CMK (cell line): ENCODE measurements at regions not wholly inside any gene's neighbourhood (a gene's known extent, or its start where the extent isn't known, plus 50 kb on each side); places are given as distances from the start of the nearest gene placed in this dataset.
"Not testable (repeated sequence)": the region's sequence is repeated elsewhere in the genome, so short reads cannot be mapped to it uniquely, and the experiment has no call there.

Experiments
- DNase-seq: peaks from one replicate; pipeline ENCODE4 v3.0.0-alpha.2; 2010; ENCODE audit warnings: low read depth

DNA sequence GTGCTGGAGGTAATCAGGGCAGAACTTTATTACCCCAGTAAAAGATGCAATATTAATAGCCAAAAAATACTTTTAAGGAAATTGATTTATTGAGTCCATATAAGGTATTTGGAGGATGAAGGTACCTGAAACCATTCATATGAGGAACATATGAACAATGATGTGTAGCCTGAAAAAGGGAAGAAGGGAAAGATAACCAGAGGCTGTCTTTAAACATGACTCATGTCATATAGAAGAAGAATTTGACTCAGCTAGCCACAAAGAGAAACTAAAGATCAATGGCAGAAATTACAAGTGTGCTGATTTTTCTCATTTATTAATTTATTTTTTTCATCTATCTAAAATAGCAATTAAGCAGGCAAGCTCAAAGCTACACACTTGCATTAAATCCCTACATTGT, 136.2 kb upstream of the DUSP10 start:
- DNase-seq: no peak

DNA sequence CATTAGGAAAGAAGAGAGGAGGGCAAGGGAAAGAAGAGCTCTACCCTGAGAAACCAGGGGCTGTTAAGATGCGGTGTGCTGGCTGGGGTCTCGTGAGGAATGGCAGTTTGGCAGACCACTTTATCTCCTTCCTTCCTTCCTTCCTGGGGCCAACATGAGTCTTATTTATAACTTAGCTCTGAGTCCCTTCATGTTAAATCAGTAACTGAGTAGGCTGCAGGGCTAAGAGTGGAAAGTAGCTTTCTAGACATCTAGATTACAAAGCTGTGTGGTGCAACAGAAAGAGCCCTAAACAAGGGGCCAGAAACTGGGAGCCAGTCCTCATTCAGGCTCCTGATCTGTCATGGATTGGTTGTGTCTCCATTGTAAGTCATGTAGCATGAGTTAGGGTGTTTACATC, 135.4 kb upstream of the DUSP10 start:
- DNase-seq: no peak

DNA sequence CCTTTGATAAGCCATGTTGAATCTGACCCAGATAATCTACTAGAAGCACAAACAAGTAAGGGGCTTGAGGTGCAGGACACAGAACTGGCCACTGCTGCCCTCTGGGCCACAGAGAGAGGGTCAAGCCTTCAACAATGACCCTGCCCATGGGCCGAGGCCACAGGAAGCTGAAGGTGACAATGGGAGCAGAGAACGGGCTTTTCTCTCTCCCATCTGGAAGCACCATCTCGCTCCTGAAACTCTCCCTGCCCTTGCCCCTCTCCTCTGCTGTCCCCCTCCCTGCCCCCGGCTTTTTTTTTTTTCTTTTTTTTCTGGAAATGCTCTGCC, 133.1 kb upstream of the DUSP10 start:
- DNase-seq: no peak

DNA sequence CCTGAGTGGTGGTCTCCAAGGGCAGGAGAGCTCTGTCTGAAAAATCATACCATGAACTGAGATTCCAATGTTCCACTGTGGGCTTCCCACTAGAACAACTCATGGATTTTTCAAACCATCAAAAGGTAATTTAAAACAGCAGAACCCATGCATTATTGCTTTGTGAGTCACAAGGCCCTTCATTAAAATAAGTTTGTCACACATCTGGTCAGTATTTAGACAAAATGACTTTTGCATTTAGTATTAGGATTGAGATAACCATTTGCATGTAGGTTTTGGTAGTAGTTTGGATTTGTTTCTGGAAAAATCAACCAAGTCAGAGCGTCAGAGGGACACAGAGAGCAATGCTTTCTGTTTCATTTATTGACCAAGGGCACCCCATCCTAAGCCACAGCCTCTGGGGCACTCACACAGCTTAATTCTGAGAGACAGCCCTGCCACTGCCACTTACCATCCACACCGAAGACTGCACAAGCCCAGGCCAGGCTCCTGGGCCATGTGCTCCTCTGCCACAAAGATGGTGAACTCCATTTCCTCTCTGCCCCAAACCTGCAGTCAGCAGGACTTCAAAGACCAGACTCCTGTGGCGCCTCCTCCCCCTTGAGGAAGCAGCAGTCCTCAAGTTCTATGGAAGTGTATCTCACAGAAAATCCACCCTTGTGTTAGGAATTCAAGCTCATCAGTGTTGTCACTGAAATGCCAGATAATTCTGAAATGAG, 132.6 kb upstream of the DUSP10 start:
- no peak for DNase-seq

DNA sequence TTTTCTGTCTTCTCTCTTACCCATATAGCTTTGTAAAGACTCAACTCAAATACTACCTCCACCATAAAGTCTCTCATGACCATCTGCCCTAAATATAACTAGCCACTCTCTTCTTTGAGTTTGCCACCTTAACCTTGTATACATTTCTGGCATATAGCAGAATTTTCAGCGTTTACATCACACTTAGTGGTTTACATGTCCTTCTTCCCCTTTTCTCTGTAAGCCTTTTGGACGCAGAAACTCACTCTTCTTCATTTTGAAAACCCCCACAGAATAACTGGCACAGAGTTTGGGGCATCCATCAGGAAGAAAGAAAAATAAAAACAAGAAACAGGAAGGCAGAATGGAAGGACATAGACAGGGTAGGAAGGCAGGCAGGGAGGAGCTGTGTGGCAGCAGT, 131.8 kb upstream of the DUSP10 start:
- no peak for DNase-seq

DNA sequence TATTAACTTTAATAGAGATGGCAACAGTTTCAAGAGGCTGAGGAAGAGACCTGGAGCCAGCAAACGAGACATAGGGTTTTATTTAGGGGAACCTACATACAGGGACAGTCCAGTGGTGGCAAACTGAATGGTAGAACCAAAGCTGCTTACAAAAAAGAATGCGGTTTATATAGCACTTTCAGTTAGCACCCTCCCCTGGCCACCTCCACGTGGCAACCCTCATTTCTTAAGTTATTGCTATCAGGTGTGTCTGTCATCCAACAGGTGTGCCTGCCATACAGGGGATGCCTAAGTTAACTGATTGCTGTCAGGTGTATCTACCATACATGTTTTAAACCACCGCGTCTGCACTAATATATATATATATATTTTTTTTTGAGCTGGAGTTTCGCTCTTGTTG, 129.2 kb upstream of the DUSP10 start:
- DNase-seq: no peak

DNA sequence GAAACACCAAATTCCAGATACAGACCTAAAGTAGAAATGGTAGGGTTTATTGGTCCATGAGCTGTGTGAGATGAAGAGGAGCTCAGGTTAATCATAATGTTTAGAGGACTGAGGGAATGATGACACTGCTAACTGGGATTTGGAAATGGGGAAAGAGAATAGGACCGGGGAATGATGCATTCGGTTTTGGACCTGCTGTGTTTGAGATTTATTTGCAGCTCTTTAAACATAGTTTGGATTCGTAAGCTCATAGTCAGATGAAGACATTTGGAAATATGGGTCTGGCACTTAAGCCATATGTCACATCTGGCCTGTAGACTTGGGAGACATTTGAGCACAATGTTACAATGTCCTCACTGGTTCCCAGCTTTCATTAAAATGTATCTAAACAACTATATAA, 127.9 kb upstream of the DUSP10 start:
- DNase-seq: no peak

DNA sequence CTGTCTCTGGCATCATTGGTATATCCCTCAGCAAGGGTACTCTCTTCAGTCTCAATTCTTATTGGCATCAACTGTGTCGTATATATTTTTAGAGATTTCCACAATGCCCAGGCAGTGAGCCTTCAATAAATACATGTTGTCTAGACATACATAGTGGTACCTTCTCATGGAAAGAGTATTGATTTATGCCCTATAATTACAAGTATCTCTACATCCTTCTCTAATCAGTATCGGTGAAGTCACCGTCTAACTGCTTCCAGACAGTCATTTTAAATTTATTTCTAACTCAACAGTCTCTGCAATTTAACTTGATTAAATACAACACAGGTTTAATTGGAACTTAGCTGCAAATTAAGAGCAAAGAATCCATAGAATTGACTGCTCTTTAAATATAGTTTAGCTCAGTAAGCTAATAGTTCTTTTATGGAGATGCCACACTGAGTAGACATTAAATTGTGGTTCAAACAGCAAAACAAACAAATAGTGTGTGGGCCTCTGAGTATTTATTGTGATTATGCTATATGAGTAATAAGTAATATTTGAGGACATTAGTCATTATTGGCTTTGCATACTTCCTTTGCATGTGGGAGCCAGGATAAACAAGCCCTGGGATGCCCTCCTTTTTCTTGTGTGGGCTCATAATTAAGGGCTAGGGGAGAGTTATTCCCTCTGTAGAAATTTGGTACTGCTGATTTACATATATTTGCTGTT, 126.9 kb upstream of the DUSP10 start:
- no peak for DNase-seq

DNA sequence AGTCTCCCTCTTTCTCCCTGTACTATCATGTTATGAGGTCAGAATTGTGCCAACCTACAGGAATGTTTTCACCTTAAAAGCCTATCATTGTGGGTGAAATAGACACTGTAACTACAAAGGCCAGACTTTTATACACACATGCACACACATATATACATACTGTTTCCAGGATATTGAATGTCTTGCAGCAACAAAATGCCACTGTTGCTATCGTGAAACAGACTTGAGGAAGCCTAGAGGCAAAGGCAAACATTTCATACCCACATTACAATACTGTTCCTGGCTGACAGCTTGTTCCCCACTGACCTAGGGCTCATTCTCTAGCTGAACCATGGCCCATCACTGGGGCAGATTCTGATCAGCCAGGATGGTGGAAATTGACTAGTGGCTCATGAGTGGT, 125.1 kb upstream of the DUSP10 start:
- no peak for DNase-seq

DNA sequence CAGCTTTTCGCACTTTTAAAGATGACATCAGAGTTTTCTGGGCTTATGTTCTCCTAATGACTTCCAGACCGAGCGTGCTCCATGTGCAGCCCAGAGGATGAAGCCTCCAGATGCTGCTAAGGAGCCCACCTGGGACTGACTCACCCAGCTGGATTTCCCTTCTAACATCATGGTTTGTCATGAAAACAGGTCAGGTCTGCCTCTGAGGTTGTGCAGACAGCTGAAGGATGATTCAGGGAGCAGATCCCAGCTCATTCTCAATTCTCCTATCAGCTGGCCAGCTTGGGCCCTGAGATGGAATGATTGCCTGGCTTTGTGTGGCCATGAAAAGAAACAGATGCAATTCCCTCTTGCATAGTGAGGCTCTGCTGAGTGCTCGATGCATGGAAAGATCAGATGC, 123.9 kb upstream of the DUSP10 start:
- no peak for DNase-seq

DNA sequence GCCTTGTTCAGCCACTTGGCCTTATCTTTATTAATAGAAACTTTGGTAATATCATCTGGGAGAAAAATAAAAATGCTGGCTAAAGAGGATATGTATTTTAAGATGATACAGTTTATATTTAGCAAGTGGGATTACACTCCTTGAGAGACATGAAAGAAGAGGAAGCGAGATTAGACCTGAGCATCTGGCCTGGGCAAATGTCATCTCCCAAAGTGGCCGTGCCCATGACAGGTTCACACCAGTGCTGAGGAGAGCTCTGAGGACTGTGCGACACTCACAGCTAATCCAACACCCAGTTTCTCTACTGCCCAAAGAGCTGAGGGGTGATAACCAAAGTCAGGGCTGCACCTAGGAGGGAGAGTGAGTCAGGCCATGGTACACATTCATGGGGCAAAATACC, 121.7 kb upstream of the DUSP10 start:
- no peak for DNase-seq

DNA sequence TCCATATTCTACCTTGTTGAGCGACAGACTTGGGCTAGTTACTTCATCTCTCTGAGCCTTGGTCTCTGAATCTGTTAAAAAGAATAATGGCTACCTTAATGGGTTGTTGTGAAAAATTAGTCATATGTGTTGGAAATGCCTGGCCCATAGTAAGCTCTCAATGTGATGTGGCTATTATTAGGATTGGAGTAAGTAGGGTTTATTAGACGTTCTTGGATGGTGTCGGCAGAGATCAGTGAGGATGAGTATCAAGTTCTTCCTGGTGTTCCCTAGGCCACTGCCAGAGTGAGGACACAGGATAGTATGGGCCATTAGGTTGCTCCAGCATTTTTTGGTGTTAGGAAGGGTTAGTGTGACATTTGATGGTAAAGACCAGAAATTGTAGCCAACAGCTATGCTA, 121.1 kb upstream of the DUSP10 start:
- DNase-seq: no peak

DNA sequence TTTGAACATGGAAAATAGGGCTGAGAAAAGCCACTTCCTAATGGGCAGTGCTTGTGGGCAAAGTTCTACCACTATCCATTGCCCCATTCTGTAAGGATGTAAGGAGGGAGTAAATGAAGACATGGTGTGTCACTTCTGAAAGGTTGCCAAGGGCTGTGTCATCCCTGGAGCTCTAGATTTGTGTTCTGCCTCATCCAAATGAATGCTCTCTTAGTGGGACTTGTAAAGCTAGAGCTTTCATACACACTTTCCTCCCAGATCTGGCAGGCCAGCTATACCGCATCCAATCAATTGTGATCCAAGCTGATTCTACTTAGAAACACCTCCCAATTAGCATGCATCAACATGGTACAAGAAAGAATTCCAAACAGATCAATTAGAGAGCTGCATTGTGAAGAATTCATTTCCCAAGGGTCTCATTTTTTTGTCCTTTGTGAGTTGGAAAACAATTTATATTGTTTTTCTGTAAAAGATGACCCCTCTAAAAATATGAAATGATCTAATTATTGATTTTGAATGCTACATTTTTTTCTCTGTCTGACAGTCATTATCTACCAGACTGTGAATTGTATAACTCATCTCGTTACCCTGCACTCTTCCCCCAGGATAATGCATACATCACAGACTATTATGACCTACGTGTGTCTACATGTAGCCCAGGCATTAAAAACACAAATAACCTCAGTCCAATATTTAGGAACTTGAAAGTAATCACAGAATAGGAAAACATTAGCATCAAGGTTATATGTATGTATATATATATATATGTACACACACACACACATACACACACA, 117.1 kb upstream of the DUSP10 start:
- DNase-seq: no peak

DNA sequence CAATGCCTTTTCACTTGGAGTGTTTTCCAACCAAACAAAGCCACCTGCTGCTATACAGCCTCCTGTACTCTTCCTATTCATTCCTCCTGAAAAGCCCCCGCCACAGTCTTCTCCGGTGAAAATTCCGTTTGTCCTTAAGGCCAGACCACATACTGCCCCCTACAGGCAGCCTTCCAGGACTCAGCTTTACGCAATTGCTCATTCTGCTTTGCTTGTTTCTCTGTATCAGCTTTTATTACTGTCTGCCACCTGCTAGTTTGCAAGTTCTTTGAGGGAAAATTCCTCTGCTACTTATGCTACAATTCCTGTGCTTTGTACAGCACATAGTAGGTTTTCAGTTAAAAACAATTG, 115.2 kb upstream of the DUSP10 start:
- DNase-seq: not testable (repeated sequence)

DNA sequence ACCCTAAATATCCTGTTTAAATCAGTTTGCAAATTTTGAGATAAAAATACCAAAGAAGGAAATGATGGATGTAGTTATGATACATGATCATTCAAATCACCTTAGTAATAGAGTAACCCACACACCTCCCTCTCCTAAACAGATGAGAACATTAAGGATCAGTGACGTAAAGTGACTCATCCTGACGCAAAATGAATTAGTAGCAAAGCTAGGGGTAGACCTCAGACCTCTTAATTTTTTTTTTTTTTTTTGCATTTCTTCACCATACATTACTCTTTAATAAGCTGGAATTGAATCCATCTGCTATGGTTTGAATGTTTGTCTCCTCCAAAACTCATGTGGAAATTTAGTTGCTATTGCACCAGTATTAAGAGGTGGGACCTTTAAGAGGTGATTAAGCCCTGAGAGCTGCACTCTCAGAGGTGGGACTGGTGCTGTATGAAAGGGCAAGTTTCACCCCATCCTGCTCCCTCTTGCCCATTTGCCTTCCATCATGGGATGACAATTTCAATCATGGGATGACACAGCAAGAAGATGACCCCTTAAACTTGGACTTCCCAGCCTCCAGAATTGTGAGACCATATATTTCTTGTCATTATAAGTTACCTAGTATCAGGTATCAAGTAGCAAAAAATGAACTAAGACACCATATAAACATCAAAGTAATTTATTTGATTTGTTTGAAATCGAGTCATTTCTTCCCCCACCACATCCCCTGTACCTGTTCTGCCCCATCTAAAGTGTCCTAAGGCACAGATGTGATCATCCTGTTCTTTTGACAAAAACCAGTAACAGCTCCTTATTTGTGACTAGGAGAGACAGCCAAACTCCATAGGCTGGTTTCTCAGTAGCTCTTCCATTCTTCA, 114.6 kb upstream of the DUSP10 start:
- no peak for DNase-seq

DNA sequence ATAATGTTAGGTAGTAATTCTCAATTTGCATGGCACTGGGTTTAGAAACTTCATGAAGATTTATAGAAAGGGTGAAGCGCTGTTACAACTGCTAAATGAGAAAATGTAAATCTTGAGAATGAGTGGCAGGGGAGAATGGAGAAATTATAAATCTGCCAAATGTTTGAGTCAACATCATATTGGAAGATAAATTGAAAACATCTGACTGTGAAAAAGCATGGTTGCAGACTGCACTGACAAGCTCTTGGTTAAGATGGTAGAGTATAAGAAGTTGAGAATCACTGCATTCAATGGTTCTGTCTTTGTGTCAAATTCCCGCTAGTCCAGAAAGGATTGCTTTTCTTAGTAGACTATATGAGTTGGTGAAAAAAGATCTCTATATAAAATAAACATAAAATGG, 113.3 kb upstream of the DUSP10 start:
- DNase-seq: no peak

DNA sequence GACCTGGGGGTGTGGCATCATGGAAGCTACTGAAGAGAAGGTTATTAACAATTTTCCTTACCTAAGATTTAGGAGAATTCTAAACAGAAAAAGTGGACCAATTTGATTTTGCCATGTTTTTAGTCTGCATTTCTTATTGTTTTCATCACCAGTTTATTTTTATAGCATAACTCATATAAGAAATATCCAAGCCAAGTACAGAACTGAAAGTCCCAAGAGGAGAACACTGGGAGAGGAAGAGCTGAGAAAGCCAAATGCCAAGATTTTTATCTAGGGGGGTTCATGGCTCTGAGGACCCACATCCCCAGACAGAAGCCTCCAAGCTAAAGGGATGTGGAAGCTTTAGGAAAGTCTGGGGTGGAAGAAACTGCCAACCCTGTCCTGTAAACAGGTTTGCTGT, 109.4 kb upstream of the DUSP10 start:
- DNase-seq: no peak

DNA sequence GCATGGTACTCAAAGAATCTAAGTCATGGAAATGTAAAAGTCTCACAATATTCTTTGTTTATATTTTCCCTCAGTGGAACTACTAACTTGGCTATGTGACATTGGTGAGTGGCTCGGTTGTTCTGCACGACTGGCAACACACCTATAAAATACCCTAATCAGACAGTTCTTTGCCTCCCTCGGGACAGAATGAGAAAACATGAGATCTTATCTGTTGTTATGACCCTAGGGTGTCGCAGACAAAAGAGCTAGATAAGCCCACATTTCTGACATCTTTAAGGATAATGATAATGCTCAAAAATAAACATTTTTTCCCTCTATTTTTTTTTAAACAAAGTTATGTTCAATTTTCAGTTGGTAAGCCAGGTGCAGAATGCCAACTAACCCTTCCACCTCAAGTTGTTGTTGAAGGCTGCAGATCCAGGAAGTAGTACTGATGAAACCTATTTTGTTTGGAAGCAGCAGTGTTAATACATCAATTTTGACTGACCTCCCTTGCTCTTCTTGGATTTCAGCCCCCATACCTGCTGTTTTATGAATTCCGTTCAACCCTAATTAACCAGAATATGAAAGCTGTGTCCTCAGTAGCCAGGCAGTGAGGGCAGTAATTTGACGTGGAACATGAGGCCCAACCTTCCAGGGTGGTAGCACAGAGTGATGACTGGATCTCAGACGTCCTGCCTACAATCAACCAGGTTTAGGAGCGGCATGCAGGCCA, 108.7 kb upstream of the DUSP10 start:
- DNase-seq: no peak

DNA sequence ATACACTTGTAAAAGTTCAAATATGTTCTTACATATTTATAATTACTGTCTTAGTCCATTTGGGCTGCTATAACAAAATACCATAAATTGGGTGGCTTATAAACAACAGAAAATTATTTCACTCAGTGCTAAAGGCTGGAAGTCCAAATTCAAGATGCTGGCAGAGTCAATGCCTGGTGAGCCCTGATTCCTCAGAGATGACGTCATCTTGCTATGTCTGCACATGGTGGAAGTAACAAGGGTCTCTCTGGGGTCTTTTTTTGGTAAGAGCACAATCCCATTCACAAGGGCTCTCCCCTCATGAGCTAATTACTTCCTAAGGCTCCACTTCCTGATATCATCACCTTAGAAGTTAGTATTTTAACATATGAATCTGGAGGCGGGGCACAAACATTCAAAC, 108.0 kb upstream of the DUSP10 start:
- DNase-seq: no peak

DNA sequence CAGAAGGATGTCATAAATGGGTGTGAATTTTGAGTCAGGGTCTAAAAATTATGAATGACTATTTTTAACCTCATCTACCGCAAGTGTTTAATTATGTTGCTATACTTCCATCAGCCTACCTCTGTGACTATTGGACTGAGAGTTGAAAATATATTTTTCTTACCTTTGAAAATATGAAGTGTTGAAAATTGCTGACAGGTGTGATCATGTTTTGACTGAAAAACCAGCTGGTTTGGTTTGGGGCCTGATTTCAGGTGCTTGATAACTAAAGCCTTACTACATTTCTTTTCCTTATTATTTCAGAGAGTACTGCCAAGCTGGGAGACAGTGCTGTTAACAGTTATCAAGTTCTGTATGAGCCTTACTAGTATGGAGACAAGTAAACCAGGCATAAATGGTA, 107.2 kb upstream of the DUSP10 start:
- DNase-seq: no peak

DNA sequence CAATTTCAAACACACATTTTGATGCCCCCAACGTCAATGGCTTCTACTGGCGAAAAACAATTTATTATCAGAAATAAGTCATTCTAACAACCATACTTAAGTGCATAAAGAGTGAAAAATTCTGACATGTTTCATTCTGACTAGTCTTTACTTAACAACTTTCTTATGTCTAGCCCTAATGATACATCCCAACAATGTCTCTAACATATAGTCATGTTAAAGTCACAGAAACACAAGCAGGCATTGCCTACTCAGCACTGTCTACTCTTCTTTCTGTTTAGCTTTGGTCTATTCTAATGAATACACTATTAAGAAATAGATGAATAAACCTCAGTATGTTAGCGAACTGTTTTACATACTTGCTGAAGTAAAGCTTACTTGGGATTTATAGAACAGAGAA, 105.8 kb upstream of the DUSP10 start:
- DNase-seq: no peak
